Suppressor macrophage treated with lipopolysaccharide for 4 hours (primary cell): ENCODE measurements at regions not wholly inside any gene's neighbourhood (a gene's known extent, or its start where the extent isn't known, plus 50 kb on each side); places are given as distances from the start of the nearest gene placed in this dataset.

Source experiments
- DNase-seq: peaks from one replicate; pipeline ENCODE4 v3.0.0-alpha.2; 2020

DNA sequence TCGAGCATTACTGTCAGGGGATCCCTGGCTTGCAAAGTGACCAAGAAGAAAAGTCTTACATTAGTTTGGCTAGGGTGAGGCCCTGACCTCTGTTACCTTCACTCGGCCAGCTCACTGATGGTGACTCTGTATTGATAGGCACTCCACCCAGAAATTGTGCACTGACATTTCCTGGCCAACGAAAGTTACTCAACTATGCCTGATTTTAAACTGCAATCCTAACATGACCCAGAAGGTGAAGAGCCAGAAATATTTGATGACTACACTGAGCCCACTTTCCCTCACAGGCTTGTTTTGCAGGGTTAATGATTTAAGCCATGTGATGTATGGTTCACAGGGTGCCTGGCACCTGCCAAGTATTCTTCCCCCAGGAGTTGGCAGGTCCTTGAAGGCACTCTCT is 208.2 kb upstream of the MAF start:
- no peak for DNase-seq

DNA sequence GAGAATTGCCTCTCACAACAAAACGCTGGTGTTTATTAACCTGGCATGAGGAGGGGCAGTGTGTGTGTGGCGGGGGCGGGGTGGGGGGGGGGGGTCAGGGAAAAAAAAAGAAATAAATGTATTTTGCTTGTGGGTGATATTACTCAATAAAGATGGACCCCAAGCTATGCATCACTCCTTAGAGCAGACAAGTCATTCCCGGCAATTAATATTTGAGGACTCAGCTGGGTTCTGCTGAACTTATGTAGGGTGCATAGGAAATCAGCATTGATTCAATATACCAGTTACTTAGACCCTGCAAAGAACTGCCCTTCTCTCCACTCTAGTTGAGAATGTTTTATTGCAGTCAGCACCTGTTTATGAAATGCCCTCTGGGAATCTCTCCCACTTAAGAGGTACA is 206.2 kb upstream of the MAF start:
- no peak for DNase-seq

DNA sequence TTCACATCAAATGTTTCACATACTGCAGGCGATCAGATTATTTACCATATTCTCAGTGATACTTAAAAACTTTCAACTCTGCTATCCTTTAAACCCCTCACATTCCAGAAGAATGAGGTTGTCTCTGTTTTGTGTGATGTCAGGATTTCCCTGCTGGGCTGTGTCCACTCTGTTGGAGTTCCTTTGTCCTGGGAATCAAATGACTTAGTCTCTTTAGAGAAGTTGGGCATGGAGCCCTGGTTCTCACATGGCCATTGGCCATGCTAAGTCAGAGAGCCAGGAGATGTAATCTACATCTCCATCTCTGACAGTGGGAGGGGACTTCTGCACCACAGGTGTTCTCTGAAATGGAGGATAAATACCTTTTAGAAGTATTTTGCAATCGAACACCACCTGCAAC is 205.1 kb upstream of the MAF start:
- no peak for DNase-seq

DNA sequence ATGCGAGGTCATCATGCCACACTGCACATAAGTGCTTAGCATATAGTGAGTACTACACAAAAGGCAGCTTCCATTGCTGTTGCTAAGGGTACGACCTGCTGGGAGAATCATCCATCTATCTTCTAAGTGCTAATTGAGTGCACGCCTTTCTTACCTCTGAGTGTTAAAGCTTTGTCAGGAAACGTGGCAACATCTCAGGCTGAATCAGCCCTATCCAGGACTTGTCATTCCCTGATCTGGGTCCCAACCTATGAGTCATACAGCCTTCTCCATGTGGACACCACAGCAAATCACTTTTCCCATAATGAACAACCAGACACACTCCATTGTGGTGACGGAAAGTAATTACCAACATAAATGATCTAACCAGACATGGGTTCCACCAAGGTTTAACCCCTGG is 201.1 kb upstream of the MAF start:
- DNase-seq: no peak

DNA sequence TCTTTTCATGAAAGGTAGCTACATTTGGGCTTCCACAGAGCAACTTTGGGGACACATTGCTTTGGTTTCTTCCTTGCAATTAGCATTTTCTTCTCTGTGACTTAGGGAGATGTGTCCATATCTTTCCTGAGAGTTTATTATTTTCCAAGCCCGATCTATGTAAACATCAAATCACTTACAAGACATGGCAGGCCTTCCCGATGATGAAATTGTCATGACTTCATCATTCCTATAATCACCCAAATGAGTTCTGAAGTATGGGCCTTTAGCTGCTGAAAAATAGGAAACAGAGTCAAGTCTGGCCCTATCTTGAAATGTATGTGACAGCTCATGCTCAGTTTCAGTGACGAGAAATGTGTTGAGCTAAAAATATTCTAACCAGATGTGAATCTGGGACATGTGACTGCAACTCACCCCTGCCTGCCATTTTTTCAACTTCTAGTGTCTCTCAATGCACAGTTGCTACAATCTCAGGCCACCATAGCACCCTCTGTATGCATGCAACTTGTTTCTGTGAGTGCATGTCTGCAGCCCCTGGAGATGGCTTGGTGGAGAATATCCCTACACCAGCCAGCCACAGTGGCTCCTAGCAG is 199.6 kb upstream of the MAF start:
- DNase-seq: no peak

DNA sequence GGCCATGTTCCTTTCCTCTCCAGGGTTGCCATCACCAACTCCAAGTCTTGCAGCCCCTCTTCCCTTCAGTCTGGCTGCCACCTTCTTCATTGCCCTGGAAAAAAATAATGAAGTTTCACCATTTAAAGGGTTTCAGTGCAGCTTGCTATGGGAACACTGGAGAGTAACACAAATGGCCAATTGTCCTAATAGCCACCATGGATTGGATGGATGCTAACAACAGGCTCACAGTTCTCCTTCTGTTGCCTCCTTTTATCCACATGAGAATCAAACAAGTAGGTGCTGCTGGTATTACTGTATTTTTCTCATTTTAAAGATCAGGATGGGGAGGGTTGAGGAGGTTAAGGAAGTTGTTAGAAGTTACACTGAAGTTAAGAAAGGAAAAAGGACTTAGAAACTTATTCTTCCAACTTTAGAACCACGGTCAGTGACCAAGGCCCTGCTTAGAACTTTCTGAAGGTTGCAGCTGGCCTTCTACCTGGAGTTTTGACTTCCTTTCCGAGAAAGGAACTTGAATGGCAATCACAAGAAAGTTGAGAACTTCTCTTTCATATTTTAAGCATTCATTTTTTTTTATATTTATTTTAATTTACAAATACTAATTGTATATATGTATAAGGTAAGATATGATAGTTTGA is 198.0 kb upstream of the MAF start:
- DNase-seq: no peak

DNA sequence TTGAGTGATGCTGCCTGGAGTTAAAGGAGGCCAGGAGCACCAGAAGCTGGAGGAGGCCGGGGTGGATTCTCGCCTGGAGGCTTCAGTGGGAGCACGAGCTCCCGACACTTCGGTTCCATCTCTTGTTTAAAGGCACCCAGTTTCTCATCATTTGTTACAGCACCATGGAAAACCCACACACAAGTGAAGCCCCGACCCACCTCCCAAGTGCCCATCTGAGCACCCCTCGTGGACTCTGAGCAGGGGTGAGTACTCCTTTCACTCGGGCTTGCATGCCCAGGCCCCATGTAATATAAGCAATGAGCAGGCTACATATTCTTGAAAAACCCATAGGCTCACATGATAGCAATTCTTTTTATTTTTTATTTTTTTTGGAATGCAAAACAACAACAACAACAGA is 196.9 kb upstream of the MAF start:
- no peak for DNase-seq

DNA sequence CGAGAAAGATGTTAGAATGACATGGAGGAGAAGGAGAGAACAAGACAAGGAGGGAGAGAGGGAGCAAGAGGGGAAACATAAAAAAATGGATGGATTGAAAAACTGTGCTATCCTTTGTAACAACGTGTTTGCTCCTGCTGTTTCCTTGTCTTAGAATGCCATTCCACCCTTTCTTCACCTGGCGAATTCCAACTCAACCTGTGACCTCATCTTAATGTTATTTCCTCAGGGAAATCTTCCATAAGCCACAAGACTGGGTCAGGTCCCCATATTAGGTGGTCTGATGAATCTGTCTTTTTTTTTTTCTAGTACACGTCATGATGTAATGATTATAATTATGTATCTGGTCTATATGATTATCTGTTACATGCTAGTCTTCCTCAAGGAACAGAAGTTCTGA is 195.0 kb upstream of the MAF start:
- no peak for DNase-seq

DNA sequence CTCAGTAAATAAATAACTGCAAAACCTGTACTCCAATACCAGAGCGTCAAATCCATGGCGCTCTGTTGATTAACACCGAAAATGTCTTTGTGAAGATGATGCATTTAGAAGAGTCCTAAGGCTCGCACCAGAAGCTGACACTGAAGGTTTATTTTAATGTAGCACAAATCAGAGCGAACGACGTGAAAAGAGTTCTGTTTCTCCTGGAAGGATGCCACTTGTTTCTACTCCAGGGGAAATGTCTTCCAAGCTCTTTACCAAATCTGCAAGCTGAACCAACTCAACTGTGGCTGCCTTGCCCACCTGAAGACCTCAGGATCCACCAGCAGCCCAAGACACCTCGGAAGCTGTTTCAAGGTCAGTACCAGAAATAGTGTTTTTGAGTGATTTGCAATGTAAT is 194.4 kb upstream of the MAF start:
- no peak for DNase-seq

DNA sequence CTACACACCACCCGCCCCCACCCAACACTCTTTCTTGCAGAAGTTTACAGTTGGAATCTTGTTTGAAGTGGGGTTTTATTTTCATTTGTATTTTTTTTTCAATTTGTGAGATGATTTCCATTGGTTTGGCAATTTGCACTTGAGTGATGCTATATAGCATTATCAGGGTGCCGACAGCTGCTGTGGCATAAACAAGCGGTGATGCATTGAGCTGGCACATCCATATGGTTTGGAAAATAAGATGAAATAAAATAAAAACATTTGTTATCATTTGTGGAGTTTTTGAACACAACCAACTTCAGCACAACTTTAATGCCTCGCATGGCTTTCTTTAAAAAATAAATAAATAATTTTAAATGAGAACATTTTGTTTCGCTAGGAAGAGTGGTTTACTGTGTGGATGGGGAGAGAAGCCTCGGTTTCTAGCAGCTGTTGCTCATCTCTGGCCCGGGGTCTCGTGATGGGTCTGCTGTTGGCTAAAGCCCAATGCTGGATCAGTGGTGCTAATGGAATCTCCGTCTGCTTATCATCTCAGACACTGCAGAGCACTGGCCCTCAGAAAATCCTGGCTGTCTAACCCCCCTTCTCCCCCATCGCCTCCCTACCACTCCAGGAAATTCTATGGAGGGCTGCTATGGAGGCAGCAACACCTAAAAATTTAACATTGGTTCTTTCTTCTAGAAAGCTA is 192.3 kb upstream of the MAF start:
- DNase-seq: no peak

DNA sequence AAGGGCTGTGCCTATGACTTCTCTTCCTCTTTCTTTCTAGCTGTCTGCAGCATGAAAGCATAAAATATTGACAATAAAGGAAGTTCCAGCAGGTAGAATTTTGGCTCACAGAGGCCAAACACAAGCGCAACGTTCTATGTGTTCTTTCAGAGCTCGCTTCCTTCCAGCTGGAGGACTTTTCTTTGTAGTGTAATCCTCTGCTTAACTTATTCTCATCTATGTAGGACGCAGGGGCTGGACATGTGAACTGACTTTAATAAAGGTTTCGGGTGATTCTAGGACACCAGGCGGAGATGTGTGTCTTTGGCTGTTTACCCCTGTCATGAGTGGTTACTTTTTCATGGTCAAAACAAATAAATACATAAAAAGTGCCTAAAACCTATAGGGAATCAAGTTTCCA is 191.5 kb upstream of the MAF start:
- DNase-seq: no peak

DNA sequence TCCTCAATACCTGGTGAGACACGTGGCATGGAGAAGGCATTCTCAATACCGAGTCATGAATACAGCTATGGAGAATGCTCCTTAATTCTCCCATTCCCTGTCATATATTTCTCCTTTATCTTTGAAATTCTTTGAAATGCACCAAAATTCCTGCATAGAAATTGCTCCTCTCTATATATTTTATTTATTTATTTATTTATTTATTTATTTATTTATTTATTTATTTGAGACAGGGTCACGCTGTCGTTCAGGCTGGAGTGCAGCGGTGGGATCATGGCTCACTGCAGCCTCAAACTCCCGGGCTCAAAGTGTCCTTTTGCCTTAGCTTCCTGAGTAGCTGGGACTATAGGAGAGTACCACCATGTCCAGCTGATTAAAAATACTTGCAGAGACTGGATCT is 190.3 kb upstream of the MAF start:
- no peak for DNase-seq

DNA sequence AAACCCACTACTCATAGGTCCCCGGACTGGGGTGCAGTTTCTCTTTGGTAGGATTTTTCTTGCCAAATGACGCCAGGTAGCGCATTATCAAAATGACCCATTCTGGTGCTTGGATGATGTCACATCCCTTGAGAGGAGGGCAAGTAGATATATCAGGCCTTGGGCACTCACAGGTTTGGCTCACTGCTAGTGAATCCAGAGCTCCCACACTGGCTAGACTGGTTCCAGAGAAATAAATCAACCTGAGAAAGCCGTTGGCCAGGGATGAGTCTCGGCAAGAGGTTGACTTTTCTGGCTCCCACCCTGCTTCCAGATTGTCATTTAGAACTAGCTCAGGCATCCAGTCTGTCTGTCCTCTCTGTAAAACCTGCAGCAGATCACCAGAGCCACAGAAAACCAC is 188.4 kb upstream of the MAF start:
- no peak for DNase-seq

DNA sequence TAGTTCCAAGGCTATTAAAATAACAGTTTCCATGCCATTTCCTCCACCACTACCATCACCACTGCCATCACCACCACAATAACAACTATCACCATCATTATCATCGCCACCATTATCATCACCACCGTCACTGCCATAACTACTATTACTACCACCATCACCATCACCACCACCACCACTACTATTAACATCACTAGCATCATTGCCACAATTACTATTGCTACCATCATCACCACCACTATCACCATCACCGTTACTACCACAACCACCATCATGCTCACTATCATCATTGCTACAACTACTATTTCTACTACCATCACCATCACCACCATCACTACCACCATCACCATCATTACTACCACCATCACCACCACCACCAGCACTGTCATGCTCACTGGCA is 185.9 kb upstream of the MAF start:
- DNase-seq: no peak

DNA sequence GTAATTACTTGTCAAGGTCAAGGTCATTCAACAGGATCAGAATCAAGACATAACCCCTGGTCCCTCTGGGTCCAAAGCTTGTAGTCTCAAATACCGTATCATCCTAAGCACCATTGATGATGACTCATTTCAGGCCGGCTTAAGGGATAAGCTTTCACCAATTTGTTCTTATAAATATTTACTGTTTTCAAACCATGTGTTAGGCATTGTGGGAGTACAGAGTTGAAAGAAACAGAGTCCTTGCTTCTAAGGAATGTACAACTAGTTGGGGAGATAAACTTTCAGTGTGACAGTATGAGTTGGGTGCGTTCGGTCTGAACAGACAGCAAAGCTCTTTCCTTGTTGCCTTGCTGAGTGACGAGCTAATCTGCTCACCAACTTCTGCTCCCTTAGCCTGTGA is 183.5 kb upstream of the MAF start:
- no peak for DNase-seq

DNA sequence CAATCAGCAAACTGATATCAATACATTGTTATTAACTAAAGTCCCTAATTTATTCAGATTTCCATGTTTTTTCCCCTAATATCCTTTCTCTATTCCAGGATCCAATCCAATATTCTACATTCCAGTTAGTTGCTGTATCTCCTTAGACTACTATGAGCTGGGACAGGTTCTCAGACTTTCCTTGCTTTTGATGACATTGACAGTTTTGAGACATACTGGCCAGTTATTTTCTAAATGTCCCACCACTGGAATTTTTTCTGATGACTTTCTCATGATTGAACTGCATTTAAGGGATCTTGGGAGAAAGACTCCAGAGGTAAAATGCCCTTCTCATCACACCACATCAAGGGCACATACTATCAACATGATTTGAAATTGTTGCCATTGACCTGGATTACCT is 177.1 kb upstream of the MAF start:
- no peak for DNase-seq

DNA sequence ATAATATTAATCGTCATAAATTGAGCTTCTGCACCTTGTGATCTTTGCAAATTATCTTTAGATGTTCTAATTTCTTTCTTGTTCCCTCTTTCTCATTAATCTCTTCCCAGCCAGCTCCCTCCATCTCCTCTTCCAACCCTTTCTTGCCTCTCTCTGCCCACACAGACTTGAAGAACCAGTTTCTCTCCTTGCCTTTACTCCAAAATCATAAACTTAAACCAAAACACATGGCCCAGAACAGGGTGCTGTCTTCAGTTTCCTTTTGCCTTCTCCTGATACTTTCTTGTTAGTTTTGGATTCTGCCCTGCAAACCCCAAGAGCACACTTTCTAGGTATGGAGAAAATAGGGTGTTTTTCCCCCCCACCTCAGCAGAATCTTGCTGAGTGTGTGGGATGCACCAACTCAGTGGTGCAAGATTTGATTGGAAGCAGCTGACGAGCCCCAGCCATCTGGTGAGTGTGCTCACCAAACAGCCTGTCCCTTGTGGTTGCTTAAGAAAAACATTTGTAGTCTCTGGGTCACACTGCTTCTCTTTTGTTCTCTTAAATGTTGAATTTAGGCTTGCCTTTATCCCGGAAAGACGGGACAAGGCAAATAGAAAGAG is 175.8 kb upstream of the MAF start:
- no peak for DNase-seq

DNA sequence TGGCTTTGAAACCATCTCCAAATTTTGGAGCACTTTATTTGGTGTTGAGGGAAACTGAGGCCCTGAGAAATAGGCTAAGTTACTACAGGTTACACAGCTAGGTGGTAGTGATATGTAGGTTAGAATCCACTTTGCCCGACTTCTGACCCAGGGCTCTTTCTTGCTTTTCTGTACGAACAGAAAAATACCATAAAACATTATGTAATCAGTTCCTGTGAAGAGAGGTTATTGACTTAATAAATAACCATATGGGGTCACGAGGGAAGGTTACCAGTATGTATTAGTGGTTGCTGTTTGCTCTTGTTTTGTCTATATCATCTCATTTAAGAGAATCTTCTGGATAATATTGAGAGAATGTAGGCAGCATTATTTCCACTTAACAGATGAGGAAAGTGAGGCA is 172.2 kb upstream of the MAF start:
- no peak for DNase-seq

DNA sequence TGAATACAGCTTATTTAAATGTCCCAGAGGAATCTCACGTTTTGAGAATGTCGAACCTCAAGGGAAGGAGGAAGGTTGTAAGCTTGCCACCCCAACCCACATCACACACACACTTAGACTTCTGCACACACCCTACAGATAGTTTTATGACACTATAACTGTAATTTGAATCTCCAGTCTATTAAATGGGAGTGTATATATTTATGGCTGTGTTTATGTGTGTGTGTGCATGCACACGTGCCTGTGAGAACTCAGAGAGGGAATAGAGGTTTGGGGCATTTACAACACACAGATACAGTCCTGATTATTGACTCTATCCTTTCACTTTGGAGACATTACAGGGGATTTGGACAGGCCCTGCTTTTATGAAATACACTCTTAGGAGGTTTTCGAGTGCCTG is 171.5 kb upstream of the MAF start:
- no peak for DNase-seq

DNA sequence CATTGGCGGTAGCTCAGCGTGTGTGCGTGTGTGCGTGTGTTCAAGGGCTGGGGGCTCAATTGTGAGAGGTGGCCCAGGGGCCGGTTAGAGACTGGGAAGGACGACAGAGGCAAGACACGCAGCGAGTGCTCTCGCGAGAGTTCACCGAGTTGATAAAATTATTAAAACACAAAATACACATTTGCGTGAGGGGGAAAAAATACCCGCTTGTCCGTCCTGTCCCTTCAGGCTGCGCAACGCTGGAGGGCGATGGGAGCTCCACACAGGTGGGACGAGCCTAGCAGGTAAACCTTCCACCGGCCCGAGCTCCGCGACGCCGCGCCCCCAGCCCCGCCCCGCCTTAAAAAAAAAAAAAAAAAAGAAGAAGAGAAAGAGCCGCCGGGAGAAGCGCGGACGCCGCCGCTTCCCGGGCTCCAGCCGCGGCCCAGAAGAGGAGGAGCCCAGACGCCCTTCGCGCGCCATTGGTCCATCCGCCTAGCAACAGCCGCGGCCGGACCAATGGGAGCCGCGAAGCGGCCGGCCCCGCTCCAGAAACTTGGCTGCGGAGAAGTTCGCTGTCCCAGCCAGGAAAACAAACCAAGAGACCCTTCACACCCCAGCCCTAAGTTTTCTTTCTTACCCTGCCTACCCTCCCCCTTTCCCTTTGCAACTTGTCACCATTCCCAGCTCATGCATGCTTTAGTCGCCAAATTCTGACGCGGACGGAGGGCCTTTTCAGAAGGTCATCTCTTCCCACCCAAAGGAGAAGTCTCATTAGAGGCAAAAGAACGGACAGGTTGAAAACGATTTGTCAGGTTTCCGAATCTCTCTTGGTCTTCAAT is 169.9 kb upstream of the MAF start:
- DNase-seq: peak; percentile 95

DNA sequence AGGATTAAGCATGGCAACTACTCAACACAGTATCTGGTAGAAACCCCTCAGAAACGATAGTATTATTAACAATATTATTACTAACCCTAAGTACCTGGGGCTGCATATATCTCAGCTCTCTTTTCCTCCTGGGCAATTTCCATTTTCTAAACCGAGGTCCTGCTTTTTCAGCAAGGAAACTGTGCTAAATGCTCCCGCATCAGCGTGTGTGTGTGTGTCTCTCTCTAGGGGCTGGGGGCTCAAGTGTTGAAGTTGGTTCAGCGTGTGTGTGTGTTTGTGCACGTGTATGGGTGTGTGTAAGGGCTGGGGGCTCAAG is 169.3 kb upstream of the MAF start:
- DNase-seq: no peak

DNA sequence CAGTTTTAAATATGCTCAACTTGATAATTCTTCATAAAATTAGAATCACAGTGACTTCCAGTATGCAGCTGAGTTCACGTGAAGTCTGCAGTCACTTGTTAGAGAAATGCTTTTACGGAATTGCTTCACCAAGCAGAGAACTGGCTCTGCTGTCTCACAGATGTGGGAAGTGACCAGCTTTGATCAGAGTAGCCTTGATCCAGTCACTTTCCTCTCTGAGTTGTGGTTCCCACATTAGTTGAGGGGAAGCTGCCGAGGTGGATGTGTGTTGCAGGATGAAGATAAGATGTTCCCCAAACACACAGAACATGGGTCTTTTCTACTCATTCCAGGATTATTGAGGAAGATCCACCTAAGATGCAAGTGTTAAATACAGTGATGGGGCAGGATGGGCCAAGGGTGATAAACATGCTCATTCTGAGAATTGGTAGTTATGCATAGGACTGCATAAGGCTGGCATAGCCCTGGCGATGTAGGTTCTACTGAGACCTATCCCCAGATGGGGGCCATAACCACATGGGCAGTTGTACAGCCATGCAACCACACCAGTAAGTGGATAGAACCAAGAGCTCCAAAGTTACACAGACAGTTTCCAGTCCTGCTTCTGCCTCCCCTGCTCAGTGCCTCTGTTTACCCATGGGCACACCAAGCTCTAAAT is 168.9 kb upstream of the MAF start:
- DNase-seq: peak; percentile 41

DNA sequence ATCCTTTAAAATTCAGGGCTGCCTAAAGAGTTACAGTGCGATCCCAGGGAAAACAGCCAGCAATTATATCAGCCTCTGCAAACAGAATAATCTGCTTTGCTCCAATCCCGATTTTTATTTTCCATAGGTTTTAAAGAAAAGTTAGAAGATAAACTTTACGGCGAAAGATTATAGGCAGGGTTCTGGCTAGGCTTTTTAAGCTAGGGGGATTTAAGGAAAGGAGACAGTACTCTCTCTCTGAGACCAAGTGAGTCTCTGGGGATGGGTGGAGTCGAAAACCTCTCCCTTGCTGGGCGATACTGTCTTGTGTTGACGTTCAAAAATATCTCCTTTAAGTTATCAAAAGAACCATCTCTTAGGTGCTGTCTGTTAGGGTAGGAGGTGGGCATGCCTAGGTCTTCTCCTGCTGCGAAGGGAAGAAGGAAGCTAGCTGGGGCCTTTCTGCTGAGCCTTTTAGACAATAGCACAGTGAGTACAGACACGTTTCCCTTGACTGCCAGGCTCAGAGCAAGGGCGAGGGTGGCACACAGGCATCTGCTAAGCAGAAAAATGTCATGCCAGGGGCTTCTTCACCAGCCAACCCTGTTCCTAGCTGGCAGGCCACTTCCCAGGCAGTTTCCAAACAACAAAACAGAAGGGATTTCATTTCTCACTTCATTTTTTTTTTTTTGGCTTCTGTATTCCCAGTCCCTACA is 167.9 kb upstream of the MAF start:
- DNase-seq: no peak
